ENCODE measurements at regions not wholly inside any gene's neighbourhood (a gene's known extent, or its start where the extent isn't known, plus 50 kb on each side); places are given as distances from the start of the nearest gene placed in this dataset.

DNA sequence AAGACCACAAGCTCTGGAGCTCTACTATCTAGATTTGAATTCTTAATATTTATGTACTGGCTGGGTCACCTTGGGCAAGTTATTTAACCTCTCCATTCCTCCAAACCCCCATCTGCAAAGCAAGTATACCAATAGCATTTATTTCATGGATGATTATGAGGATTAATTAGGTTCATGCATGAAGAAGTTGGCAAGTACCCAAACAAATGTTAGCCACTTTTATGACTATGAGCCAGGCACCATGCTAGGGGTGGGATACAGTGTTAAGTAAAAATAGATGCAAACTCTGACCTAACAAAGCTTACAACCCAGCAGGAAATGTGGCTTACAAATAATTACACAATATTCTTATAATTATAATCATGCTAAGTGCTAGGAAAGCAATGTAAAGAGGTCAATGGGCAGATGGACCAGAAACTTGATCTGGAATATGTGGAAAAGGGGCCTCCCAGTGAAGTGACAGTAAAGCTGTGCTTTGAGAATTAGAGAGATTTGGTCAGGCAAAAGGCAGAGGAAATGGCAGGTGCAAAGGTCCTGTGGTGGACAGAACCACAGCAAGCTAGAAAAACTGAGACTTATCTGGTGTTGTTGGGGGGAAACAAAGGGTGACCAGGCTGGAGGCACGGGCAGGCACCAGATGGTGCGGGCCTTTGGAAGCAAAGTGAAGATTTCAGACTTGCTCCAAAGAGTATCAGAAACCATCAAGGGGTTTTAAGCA is 525.2 kb upstream of the TRPC7 start:
- H3K36me3 ChIP-seq (ENCODE audit: insufficient read depth, low read length), result no peaks in the 10 kb centered on the region
- TF ChIP-seq EZH2 (IDR thresholded peaks at IDR 0.05), result no peak
- no peak for TF ChIP-seq FOXP2 (optimal IDR thresholded peaks at IDR 0.05; ENCODE audit: control extremely low read depth, extremely low read length, insufficient read depth)
- no peak for TF ChIP-seq POLR2AphosphoS5 (IDR thresholded peaks at IDR 0.05; ENCODE audit: borderline replicate concordance, low read depth, low read length)
- no peak overlapping the region for H3K9ac ChIP-seq (ENCODE audit: insufficient read length)
- no peak overlapping the region for H3K4me3 ChIP-seq
- no peaks in the 10 kb centered on the region for H3K9me3 ChIP-seq (ENCODE audit: low read depth, low read length)
- no peak overlapping the region for H3K27ac ChIP-seq
- no peak for DNase-seq (ENCODE audit: low read depth, low spot score)

DNA sequence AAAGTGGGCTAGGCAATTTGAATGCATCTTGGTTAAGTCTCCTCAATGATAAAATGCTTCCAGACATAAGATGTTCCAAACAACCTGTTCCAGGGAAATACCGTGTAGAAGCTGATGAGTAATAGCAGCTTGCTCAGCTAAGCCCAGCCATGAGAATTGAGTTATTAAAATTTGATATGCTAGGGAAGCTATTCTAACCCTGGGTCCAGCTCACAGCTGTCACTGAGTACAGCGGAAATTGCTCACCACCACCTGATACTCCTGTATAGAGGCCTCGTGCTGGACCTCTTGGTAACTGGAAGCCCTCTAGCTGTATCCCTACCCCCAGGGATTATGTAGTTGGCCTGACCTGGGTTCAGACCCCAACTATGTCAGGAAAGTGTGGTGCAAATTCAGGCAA is 521.3 kb upstream of the TRPC7 start:
- no peak overlapping the region for H3K9ac ChIP-seq (ENCODE audit: insufficient read length)
- no peak for DNase-seq (ENCODE audit: low read depth, low spot score)

DNA sequence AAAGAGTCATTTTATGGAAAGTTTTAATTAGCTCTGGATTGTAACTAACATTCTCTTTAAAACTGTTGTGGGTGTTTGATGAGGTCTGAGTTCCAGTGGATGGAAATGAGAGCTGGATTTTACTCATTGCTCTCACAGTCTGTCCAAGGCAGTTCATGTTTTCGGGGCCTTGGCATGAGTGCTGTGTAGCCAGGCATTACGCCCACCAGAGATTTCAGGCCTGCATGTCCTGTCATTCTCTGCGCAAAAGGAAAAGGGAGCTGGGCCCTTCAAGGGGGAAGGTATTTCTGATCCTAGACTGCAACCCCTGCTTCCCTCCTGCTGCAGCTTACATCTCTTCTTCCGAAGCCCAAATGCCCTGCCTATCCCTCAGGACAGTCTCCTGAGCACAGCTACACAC is 499.6 kb upstream of the TRPC7 start:
- Histone ChIP-seq H3K9ac (ENCODE audit: insufficient read length) (no peak overlapping the region), H3K4me3 (no peak overlapping the region), H3K9me3 (ENCODE audit: low read depth, low read length) (no peaks in the 10 kb centered on the region), H3K36me3 (ENCODE audit: insufficient read depth, low read length) (no peaks in the 10 kb centered on the region), H3K27ac (no peak overlapping the region)
- TF ChIP-seq FOXP2 (optimal IDR thresholded peaks at IDR 0.05; ENCODE audit: control extremely low read depth, extremely low read length, insufficient read depth) (no peak), POLR2AphosphoS5 (IDR thresholded peaks at IDR 0.05; ENCODE audit: borderline replicate concordance, low read depth, low read length) (no peak), EZH2 (IDR thresholded peaks at IDR 0.05) (no peak)
- DNase-seq (ENCODE audit: low read depth, low spot score), result no peak

More for the DNA sequence above, 521.3 kb upstream of the TRPC7 start:
- Histone ChIP-seq H3K9me3 (ENCODE audit: low read depth, low read length) (no peaks in the 10 kb centered on the region), H3K36me3 (ENCODE audit: insufficient read depth, low read length) (no peaks in the 10 kb centered on the region), H3K27ac (no peak overlapping the region), H3K4me3 (no peak overlapping the region)
- TF ChIP-seq EZH2 (IDR thresholded peaks at IDR 0.05) (no peak), POLR2AphosphoS5 (IDR thresholded peaks at IDR 0.05; ENCODE audit: borderline replicate concordance, low read depth, low read length) (no peak), FOXP2 (optimal IDR thresholded peaks at IDR 0.05; ENCODE audit: control extremely low read depth, extremely low read length, insufficient read depth) (no peak)

DNA sequence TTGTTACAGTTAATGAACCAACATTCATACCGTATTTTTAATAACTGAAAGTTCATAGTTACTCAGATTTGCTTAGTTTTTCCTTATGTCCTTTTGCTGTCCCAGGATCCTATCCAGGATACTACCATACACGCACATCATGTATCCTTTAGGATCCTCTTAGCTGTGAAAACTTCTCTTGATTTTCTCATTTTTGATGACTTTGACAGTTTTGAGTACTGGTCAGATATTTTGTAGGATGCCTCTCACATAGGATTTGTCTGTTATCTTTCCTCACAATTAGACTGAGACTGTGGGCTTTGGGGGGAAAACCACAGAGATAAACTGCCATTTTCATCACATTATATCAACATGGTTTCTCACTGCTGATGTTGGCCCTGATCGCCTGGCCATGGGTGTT is 491.3 kb upstream of the TRPC7 start:
- TF ChIP-seq FOXP2 (optimal IDR thresholded peaks at IDR 0.05; ENCODE audit: control extremely low read depth, extremely low read length, insufficient read depth) (no peak), EZH2 (IDR thresholded peaks at IDR 0.05) (no peak), POLR2AphosphoS5 (IDR thresholded peaks at IDR 0.05; ENCODE audit: borderline replicate concordance, low read depth, low read length) (no peak)
- no peak for DNase-seq (ENCODE audit: low read depth, low spot score)

GRCh38 chr5:136853971-136854370 is 488.6 kb upstream of the TRPC7 start:
- TF ChIP-seq FOXP2 (optimal IDR thresholded peaks at IDR 0.05; ENCODE audit: control extremely low read depth, extremely low read length, insufficient read depth) (no peak), POLR2AphosphoS5 (IDR thresholded peaks at IDR 0.05; ENCODE audit: borderline replicate concordance, low read depth, low read length) (no peak), EZH2 (IDR thresholded peaks at IDR 0.05) (no peak)

More for the DNA sequence above, 491.3 kb upstream of the TRPC7 start:
- Histone ChIP-seq H3K9ac (ENCODE audit: insufficient read length) (no peak overlapping the region), H3K36me3 (ENCODE audit: insufficient read depth, low read length) (no peaks in the 10 kb centered on the region), H3K9me3 (ENCODE audit: low read depth, low read length) (no peaks in the 10 kb centered on the region), H3K4me3 (no peak overlapping the region), H3K27ac (no peak overlapping the region)

GRCh38 chr5:136840601-136841000 is 475.3 kb upstream of the TRPC7 start:
- no peak overlapping the region for H3K27ac ChIP-seq
- no peak overlapping the region for H3K4me3 ChIP-seq
- no peak for DNase-seq (ENCODE audit: low read depth, low spot score)

More at GRCh38 chr5:136853971-136854370, 488.6 kb upstream of the TRPC7 start:
- Histone ChIP-seq H3K9me3 (ENCODE audit: low read depth, low read length) (no peaks in the 10 kb centered on the region), H3K27ac (no peak overlapping the region), H3K9ac (ENCODE audit: insufficient read length) (no peak overlapping the region), H3K4me3 (no peak overlapping the region), H3K36me3 (ENCODE audit: insufficient read depth, low read length) (no peaks in the 10 kb centered on the region)
- DNase-seq (ENCODE audit: low read depth, low spot score), result no peak

GRCh38 chr5:136836093-136836492 is 470.7 kb upstream of the TRPC7 start:
- H3K27ac ChIP-seq, result no peak overlapping the region
- H3K9me3 ChIP-seq (ENCODE audit: low read depth, low read length), result no peaks in the 10 kb centered on the region
- no peak overlapping the region for H3K4me3 ChIP-seq
- no peak overlapping the region for H3K9ac ChIP-seq (ENCODE audit: insufficient read length)
- no peak for TF ChIP-seq FOXP2 (optimal IDR thresholded peaks at IDR 0.05; ENCODE audit: control extremely low read depth, extremely low read length, insufficient read depth)
- TF ChIP-seq EZH2 (IDR thresholded peaks at IDR 0.05), result no peak
- DNase-seq (ENCODE audit: low read depth, low spot score), result no peak
- no peaks in the 10 kb centered on the region for H3K36me3 ChIP-seq (ENCODE audit: insufficient read depth, low read length)

More at GRCh38 chr5:136840601-136841000, 475.3 kb upstream of the TRPC7 start:
- no peaks in the 10 kb centered on the region for H3K36me3 ChIP-seq (ENCODE audit: insufficient read depth, low read length)
- no peak overlapping the region for H3K9ac ChIP-seq (ENCODE audit: insufficient read length)
- TF ChIP-seq POLR2AphosphoS5 (IDR thresholded peaks at IDR 0.05; ENCODE audit: borderline replicate concordance, low read depth, low read length), result no peak
- TF ChIP-seq EZH2 (IDR thresholded peaks at IDR 0.05), result no peak
- no peak for TF ChIP-seq FOXP2 (optimal IDR thresholded peaks at IDR 0.05; ENCODE audit: control extremely low read depth, extremely low read length, insufficient read depth)
- H3K9me3 ChIP-seq (ENCODE audit: low read depth, low read length), result no peaks in the 10 kb centered on the region

DNA sequence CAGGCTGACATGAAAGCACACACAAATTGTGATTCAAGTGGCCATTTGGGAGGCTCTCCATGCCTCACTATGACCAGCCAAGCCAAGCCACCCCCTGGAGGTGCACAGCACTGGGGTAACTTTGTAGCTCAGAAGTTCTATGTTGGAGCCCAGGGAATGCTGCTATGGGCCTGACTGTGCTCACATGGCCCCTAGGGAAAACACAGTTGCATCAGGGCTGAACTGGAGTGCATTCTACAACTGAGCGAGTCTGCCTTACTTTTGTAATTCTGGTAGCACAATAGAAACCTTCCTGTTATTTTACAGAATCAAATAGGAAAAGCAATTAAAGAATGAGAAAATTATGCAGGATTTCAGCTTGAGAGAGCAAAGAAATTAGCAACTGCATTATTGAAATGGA is 455.5 kb upstream of the TRPC7 start:
- Histone ChIP-seq H3K9ac (ENCODE audit: insufficient read length) (no peak overlapping the region), H3K36me3 (ENCODE audit: insufficient read depth, low read length) (no peaks in the 10 kb centered on the region), H3K4me3 (no peak overlapping the region), H3K9me3 (ENCODE audit: low read depth, low read length) (no peaks in the 10 kb centered on the region), H3K27ac (no peak overlapping the region)
- DNase-seq (ENCODE audit: low read depth, low spot score), result no peak
- TF ChIP-seq EZH2 (IDR thresholded peaks at IDR 0.05) (no peak), POLR2AphosphoS5 (IDR thresholded peaks at IDR 0.05; ENCODE audit: borderline replicate concordance, low read depth, low read length) (no peak), FOXP2 (optimal IDR thresholded peaks at IDR 0.05; ENCODE audit: control extremely low read depth, extremely low read length, insufficient read depth) (no peak)

Measured in SK-N-MC (cell line).